ENCODE measurements at regions not wholly inside any gene's neighbourhood (a gene's known extent, or its start where the extent isn't known, plus 50 kb on each side); places are given as distances from the start of the nearest gene placed in this dataset.

DNA sequence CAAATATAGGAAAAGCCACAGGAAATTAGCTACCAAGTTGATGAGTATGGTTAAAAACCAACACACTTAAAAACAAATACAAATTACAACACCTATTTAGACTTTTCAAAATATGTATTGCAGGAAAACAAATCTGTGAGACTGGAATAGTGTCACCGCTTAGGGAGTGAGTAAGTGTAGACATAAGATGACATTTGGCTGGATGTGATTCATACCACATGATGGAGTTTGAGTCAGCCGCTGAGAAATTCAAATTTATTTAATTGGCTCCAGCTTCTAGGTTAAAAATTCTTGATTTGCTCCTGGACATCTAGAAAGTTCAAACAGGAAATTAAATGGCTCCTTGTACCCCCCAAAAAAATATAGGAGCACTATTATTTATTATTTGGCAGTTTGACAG, 531.7 kb downstream of the SLITRK1 start (continued):
- TF ChIP-seq, protein P1, sequence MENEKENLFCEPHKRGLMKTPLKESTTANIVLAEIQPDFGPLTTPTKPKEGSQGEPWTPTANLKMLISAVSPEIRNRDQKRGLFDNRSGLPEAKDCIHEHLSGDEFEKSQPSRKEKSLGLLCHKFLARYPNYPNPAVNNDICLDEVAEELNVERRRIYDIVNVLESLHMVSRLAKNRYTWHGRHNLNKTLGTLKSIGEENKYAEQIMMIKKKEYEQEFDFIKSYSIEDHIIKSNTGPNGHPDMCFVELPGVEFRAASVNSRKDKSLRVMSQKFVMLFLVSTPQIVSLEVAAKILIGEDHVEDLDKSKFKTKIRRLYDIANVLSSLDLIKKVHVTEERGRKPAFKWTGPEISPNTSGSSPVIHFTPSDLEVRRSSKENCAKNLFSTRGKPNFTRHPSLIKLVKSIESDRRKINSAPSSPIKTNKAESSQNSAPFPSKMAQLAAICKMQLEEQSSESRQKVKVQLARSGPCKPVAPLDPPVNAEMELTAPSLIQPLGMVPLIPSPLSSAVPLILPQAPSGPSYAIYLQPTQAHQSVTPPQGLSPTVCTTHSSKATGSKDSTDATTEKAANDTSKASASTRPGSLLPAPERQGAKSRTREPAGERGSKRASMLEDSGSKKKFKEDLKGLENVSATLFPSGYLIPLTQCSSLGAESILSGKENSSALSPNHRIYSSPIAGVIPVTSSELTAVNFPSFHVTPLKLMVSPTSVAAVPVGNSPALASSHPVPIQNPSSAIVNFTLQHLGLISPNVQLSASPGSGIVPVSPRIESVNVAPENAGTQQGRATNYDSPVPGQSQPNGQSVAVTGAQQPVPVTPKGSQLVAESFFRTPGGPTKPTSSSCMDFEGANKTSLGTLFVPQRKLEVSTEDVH (IDR thresholded peaks at IDR 0.05; ENCODE audit: low read depth, partially characterized antibody) = no peak
- TF ChIP-seq NFYB (IDR thresholded peaks at IDR 0.05; ENCODE audit: insufficient read depth, low read depth, low read length) = no peak
- TF ChIP-seq, protein P2, sequence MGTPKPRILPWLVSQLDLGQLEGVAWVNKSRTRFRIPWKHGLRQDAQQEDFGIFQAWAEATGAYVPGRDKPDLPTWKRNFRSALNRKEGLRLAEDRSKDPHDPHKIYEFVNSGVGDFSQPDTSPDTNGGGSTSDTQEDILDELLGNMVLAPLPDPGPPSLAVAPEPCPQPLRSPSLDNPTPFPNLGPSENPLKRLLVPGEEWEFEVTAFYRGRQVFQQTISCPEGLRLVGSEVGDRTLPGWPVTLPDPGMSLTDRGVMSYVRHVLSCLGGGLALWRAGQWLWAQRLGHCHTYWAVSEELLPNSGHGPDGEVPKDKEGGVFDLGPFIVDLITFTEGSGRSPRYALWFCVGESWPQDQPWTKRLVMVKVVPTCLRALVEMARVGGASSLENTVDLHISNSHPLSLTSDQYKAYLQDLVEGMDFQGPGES (IDR thresholded peaks at IDR 0.05) = no peak

DNA sequence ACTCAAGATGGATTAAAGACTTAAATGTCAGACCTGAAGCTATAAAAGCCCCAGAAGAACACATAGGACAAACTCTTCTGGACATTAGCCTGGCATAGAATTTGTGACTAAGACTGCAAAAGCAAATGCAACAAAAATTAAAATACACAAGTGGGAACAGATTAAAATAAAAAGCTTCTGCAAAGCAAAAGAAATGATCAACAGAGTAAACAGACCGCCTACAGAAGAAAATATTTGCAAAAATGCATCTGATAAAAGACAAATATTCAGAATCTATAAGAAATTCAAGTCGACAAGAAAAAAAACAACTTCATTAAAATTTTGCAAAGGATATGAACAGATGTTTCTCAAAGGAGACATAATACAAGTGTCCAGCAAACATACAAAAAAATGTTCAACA, 537.8 kb downstream of the SLITRK1 start:
- no peak for DNase-seq (ENCODE audit: low read depth, low spot score)
- no peak overlapping the region for H3K27ac ChIP-seq (ENCODE audit: control insufficient read depth, insufficient read depth)
- CTCF ChIA-PET = no interaction called here
- in situ Hi-C loops (cut with MboI) (no loop called here), intact Hi-C loops (cut with micrococcal nuclease; ENCODE audit: unreplicated experiment) (no loop called here)
- H3K4me2 ChIP-seq (ENCODE audit: control insufficient read depth, insufficient read depth) = no peak overlapping the region
- no peaks in the 10 kb centered on the region for H3K79me2 ChIP-seq (ENCODE audit: control insufficient read depth, insufficient read depth, low read length)
- no peak overlapping the region for H3K4me3 ChIP-seq
- WGBS (ENCODE audit: insufficient coverage, insufficient replicate concordance, low lambda C conversion rate, missing lambda C conversion rate) = 19% methylated on average over 2 of the region's 2 CpGs
- TF ChIP-seq, protein P3, sequence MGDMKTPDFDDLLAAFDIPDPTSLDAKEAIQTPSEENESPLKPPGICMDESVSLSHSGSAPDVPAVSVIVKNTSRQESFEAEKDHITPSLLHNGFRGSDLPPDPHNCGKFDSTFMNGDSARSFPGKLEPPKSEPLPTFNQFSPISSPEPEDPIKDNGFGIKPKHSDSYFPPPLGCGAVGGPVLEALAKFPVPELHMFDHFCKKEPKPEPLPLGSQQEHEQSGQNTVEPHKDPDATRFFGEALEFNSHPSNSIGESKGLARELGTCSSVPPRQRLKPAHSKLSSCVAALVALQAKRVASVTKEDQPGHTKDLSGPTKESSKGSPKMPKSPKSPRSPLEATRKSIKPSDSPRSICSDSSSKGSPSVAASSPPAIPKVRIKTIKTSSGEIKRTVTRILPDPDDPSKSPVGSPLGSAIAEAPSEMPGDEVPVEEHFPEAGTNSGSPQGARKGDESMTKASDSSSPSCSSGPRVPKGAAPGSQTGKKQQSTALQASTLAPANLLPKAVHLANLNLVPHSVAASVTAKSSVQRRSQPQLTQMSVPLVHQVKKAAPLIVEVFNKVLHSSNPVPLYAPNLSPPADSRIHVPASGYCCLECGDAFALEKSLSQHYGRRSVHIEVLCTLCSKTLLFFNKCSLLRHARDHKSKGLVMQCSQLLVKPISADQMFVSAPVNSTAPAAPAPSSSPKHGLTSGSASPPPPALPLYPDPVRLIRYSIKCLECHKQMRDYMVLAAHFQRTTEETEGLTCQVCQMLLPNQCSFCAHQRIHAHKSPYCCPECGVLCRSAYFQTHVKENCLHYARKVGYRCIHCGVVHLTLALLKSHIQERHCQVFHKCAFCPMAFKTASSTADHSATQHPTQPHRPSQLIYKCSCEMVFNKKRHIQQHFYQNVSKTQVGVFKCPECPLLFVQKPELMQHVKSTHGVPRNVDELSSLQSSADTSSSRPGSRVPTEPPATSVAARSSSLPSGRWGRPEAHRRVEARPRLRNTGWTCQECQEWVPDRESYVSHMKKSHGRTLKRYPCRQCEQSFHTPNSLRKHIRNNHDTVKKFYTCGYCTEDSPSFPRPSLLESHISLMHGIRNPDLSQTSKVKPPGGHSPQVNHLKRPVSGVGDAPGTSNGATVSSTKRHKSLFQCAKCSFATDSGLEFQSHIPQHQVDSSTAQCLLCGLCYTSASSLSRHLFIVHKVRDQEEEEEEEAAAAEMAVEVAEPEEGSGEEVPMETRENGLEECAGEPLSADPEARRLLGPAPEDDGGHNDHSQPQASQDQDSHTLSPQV (IDR thresholded peaks at IDR 0.05) = no peak
- TF ChIP-seq HDGF (IDR thresholded peaks at IDR 0.05) = no peak
- H3K4me1 ChIP-seq (ENCODE audit: control insufficient read depth, insufficient read depth, low read length) = no peaks in the 10 kb centered on the region
- SMC1A ChIA-PET (ENCODE audit: uncharacterized antibody, unreplicated experiment) = no interaction called here
- H3K9me3 ChIP-seq (replicated peaks; ENCODE audit: control insufficient read depth, insufficient read depth, low read length) = no peaks in the 10 kb centered on the region
- H3K9ac ChIP-seq (ENCODE audit: control insufficient read depth, insufficient read depth, low read length) = no peak overlapping the region
- H2AFZ ChIP-seq (ENCODE audit: control insufficient read depth, low read depth, low read length) = no peak overlapping the region
- H3K27me3 ChIP-seq (replicated peaks in 1 of 2; ENCODE audit: control insufficient read depth in 2 of 2, insufficient read depth in 2 of 2, low read length in 1 of 2) = no peaks in the 10 kb centered on the region
- RAD21 ChIA-PET (ENCODE audit: unreplicated experiment) = no interaction called here
- POLR2A ChIA-PET = no interaction called here
- no peak for ATAC-seq
- FAIRE-seq = no peak
- no TSS peak for BruUV-seq (replicated peaks)
- H3K36me3 ChIP-seq (ENCODE audit: control insufficient read depth in 2 of 2, insufficient read depth in 2 of 2, low read length in 1 of 2) = no peaks in the 10 kb centered on the region
- no peaks in the 10 kb centered on the region for H4K20me1 ChIP-seq (ENCODE audit: control insufficient read depth, insufficient read depth)

Data from GM12878 (cell line).